K562 (cell line): ENCODE measurements at regions not wholly inside any gene's neighbourhood (a gene's known extent, or its start where the extent isn't known, plus 50 kb on each side); places are given as distances from the start of the nearest gene placed in this dataset.
A peak's percentile ranks its signal among the peaks of the same experiment; 100 is the strongest.
"Not testable (repeated sequence)": the region's sequence is repeated elsewhere in the genome, so short reads cannot be mapped to it uniquely, and the experiment has no call there.

Source experiments
- ATAC-seq: fragments of 200-7000 bp; cut with Tn5 transposase; 3 replicates; pipeline ENCODE4 v1.9.1; 2020; ENCODE audit warnings: moderate library complexity
- BruUV-seq: library from RNA; stranded (reverse); fragments of 400-500 nt; replicated peaks from 2 replicates; lab custom pipeline; 2021; lab: Mats Ljungman, UMichigan
- CTCF ChIA-PET: fragments of 300-600 bp; formaldehyde crosslinking; extraction: SDS; loops from one replicate; lab custom pipeline; 2021; ENCODE audit warnings: low intra/inter-chr PET ratio; lab: Yijun Ruan, JAX
- POLR2A ChIA-PET: fragments of 300-600, 350-650 bp; sonication (Branson Sonifier 250); formaldehyde crosslinking; extraction: SDS; loops from one replicate; lab custom pipeline; 2021; ENCODE audit warnings: antibody characterized with exemption, inconsistent platforms; lab: Yijun Ruan, JAX
- DNase-seq, 4 experiments: peaks; one replicate each; pipeline versions ENCODE4 v3.0.0 to v3.0.0-alpha.2; 2011 to 2018; ENCODE audit warnings: low spot score in 3 of 4, mixed read lengths in 3 of 4; ENCODE audit errors: extremely low read depth in 1 of 4
- FAIRE-seq: peaks from 2 replicates; lab custom pipeline; 2011; peaks lifted over from hg19 to GRCh38; lab: Jason Lieb, UNC
- H2AFZ ChIP-seq: 2 replicates; pipeline ENCODE4 v1.6.0; 2011; ENCODE audit warnings: low read depth, low read length, control low read depth, inconsistent platforms
- H3K27ac ChIP-seq: fragments of 200-600 bp; 3 replicates; pipeline ENCODE4 v1.8.0; 2011; ENCODE audit warnings: low read depth, mild to moderate bottlenecking, control low read depth, inconsistent platforms, low read length, moderate library complexity, mixed read lengths; ENCODE audit errors: extremely low read depth
- H3K27me3 ChIP-seq, 2 experiments: fragments of 300-600 bp in 1 of 2; 2 replicates in 1 of 2; 3 replicates in 1 of 2; pipeline versions ENCODE4 v1.6.0 to v1.8.0; 2011; ENCODE audit warnings: inconsistent platforms in 2 of 2, low read length in 2 of 2, mild to moderate bottlenecking in 1 of 2, mixed read lengths in 1 of 2, moderate library complexity in 1 of 2; ENCODE audit not compliant: control insufficient read depth in 2 of 2, insufficient read depth in 2 of 2
- H3K36me3 ChIP-seq: fragments of 300-600 bp; 3 replicates; pipeline ENCODE4 v1.8.0; 2011; ENCODE audit warnings: mild to moderate bottlenecking, low read length, inconsistent platforms; ENCODE audit not compliant: control insufficient read depth, insufficient read depth
- H3K4me1 ChIP-seq, 2 experiments: fragments of 200-600 bp in 1 of 2; replicated peaks in 1 of 2; 2 replicates in 1 of 2; 3 replicates in 1 of 2; pipeline versions ENCODE4 v1.5.1 to v1.8.0; 2011; ENCODE audit warnings: inconsistent platforms in 2 of 2, low read length in 2 of 2, mild to moderate bottlenecking in 1 of 2, mixed read lengths in 1 of 2, moderate library complexity in 1 of 2; ENCODE audit not compliant: control insufficient read depth in 2 of 2, insufficient read depth in 2 of 2
- H3K4me2 ChIP-seq: 2 replicates; pipeline ENCODE4 v1.6.1; 2011; ENCODE audit warnings: low read length, control low read depth, inconsistent platforms, mixed read lengths; ENCODE audit not compliant: insufficient read depth
- H3K4me3 ChIP-seq: fragments of 200-600 bp; sonication (generic), shearing (Covaris generic); 2 replicates; pipeline ENCODE4 v1.5.1; 2016; ENCODE audit warnings: control low read depth, inconsistent platforms
- H3K79me2 ChIP-seq: fragments of 200-600 bp; 3 replicates; pipeline ENCODE4 v1.8.0; 2011; ENCODE audit warnings: low read length, inconsistent platforms; ENCODE audit not compliant: control insufficient read depth, insufficient read depth
- H3K9ac ChIP-seq, 2 experiments: 2 replicates each; pipeline versions ENCODE4 v1.6.0 to v1.6.1; 2011; ENCODE audit warnings: low read depth in 2 of 2, low read length in 2 of 2, control low read depth in 1 of 2, inconsistent platforms in 1 of 2, mild to moderate bottlenecking in 1 of 2, mixed read lengths in 1 of 2; ENCODE audit not compliant: insufficient read depth in 1 of 2
- H3K9me1 ChIP-seq: one replicate; pipeline ENCODE4 v1.6.0; 2011; ENCODE audit warnings: inconsistent platforms, mild to moderate bottlenecking, low read length, moderate library complexity; ENCODE audit not compliant: control insufficient read depth, insufficient read depth
- H3K9me3 ChIP-seq: replicated peaks from 2 replicates; pipeline ENCODE4 v1.5.1; 2011; ENCODE audit warnings: low read depth, low read length, inconsistent platforms; ENCODE audit not compliant: control insufficient read depth, insufficient read depth
- H4K20me1 ChIP-seq: replicated peaks from 2 replicates; pipeline ENCODE4 v1.6.1; 2011; ENCODE audit warnings: low read length, inconsistent platforms, mixed read lengths; ENCODE audit not compliant: control insufficient read depth, insufficient read depth
- ARID1B ChIP-seq: fragments of 450-650 bp; IDR thresholded peaks from 2 replicates; pipeline ENCODE4 v1.6.1; 2016; ENCODE audit warnings: antibody characterized with exemption, mild to moderate bottlenecking, inconsistent platforms
- CBFA2T2 ChIP-seq: fragments of 450-650 bp; conservative IDR thresholded peaks from 2 replicates; pipeline ENCODE4 v1.6.1; 2017; ENCODE audit warnings: mild to moderate bottlenecking
- CBFA2T3 ChIP-seq: fragments of 450-650 bp; IDR thresholded peaks from 2 replicates; pipeline ENCODE4 v1.6.1; 2017
- CSDE1 ChIP-seq, 2 experiments: fragments of 450-650 bp; IDR thresholded peaks; 2 replicates each; pipeline ENCODE4 v1.6.1; 2016; ENCODE audit warnings: mild to moderate bottlenecking in 1 of 2
- E2F8 ChIP-seq: fragments of 450-650 bp; IDR thresholded peaks from 2 replicates; pipeline ENCODE4 v1.7.1; 2018; ENCODE audit warnings: mild to moderate bottlenecking, low read depth; ENCODE audit not compliant: partially characterized antibody
- EZH2 ChIP-seq: IDR thresholded peaks from 2 replicates; pipeline ENCODE4 v1.6.1; 2012; ENCODE audit warnings: low read depth, mild to moderate bottlenecking, inconsistent platforms, low read length, borderline replicate concordance
- JUN ChIP-seq, 2 experiments: sonication (generic) in 1 of 2; formaldehyde crosslinking in 1 of 2; IDR thresholded peaks; 2 replicates each; pipeline versions ENCODE4 v1.6.1 to v1.8.0; 2012 to 2022; ENCODE audit warnings: borderline replicate concordance in 2 of 2, mild to moderate bottlenecking in 2 of 2, improper control_type of control experiment in 1 of 2, low read depth in 1 of 2, low read length in 1 of 2, missing genetic modification reagents in 1 of 2
- RB1 ChIP-seq: fragments of 450-650 bp; IDR thresholded peaks from 2 replicates; pipeline ENCODE4 v1.6.1; 2017; ENCODE audit warnings: low read depth, mild to moderate bottlenecking
- WGBS: fragments of 100-300 bp; shearing (Covaris generic); methylation state at CpG from one replicate; pipeline ENCODE4 v1.1.6; 2016; ENCODE audit warnings: low coverage, mixed read lengths; ENCODE audit not compliant: insufficient coverage; ENCODE audit errors: missing lambda C conversion rate; 5-methylcytosine and 5-hydroxymethylcytosine counted together
- in situ Hi-C: fragments of 300-500 bp; cut with MboI; formaldehyde crosslinking; loops from 4 replicates; pipeline ENCODE4 v1.15.0; 2018; ENCODE audit warnings: inconsistent platforms, mixed read lengths
- intact Hi-C: fragments of 100-400 bp; cut with micrococcal nuclease; formaldehyde crosslinking; loops from 2 replicates; pipeline ENCODE4 v1.14.2; 2022

GRCh38 chr6:57971956-57972355, 654.5 kb downstream of the PRIM2 start:
- DNase-seq, H3K9me1 ChIP-seq, intact Hi-C loops, in situ Hi-C loops, H3K36me3 ChIP-seq, H4K20me1 ChIP-seq, CTCF ChIA-PET, H3K4me1 ChIP-seq, H3K79me2 ChIP-seq, H3K9me3 ChIP-seq, H2AFZ ChIP-seq, H3K27me3 ChIP-seq, H3K4me2 ChIP-seq, POLR2A ChIA-PET, H3K4me3 ChIP-seq, BruUV-seq, ATAC-seq, H3K27ac ChIP-seq, FAIRE-seq, H3K9ac ChIP-seq: not testable (repeated sequence)
- 3% methylated on average over 2 of the region's 4 CpGs for WGBS

GRCh38 chr6:57974653-57975052, 657.2 kb downstream of the PRIM2 start:
- POLR2A ChIA-PET, result interaction anchor here (1.6 kb wide), 1 partner anchor 13 kb away, joined by 5 read pairs; no protein-coding TSS in a partner anchor
- ATAC-seq, result peak; percentile 70
- BruUV-seq, result no TSS peak

More at GRCh38 chr6:57974653-57975052, 657.2 kb downstream of the PRIM2 start:
- H4K20me1 ChIP-seq, result no peaks in the 10 kb centered on the region
- no peaks in the 10 kb centered on the region for H3K27me3 ChIP-seq
- peak overlapping the region; percentile 86; the same call in 1 of the 2 replicates for H2AFZ ChIP-seq
- intact Hi-C loops, result no loop called here
- WGBS, result 0% methylated on average over 7 of the region's 7 CpGs
- CTCF ChIA-PET, result no interaction called here
- peak overlapping the region; percentile 56; the same call in 1 of the 3 replicates for H3K27ac ChIP-seq
- H3K9me1 ChIP-seq, result no peaks in the 10 kb centered on the region
- DNase-seq, result peak; percentile 3 to 55 (median 10)
- H3K36me3 ChIP-seq, result no peaks in the 10 kb centered on the region
- in situ Hi-C loops, result no loop called here
- H3K4me3 ChIP-seq, result peak overlapping the region; percentile 19; the same call in 1 of the 2 replicates
- peak overlapping the region in 1 of 2 experiments; percentile 44; a peak in 1 of 4 replicates for H3K9ac ChIP-seq
- H3K4me2 ChIP-seq, result peak overlapping the region; percentile 46
- no peak for TF ChIP-seq JUN (IDR thresholded peaks at IDR 0.05; ENCODE audit: borderline replicate concordance, low read depth, low read length)
- TF ChIP-seq JUN (CRISPR knock-in tag; IDR thresholded peaks at IDR 0.05; ENCODE audit: borderline replicate concordance), result no peak
- TF ChIP-seq RB1, result no peak
- no peak for TF ChIP-seq EZH2
- 0 out of 2 replicates have a peak, but pooled peaks have one; percentile 8 for TF ChIP-seq ARID1B
- TF ChIP-seq CBFA2T3, result 0 out of 2 replicates have a peak, but pooled peaks have one; percentile 44
- no peak for TF ChIP-seq CSDE1 (IDR thresholded peaks at IDR 0.05)
- TF ChIP-seq E2F8, result no peak
- 0 out of 2 replicates have a peak, but pooled peaks have one; percentile 11 for TF ChIP-seq CBFA2T2
- peak; percentile 42 for FAIRE-seq
- no peaks in the 10 kb centered on the region for H3K79me2 ChIP-seq
- no peaks in the 10 kb centered on the region for H3K4me1 ChIP-seq
- no peaks in the 10 kb centered on the region for H3K9me3 ChIP-seq
